H9 (cell line): ENCODE measurements at regions not wholly inside any gene's neighbourhood (a gene's known extent, or its start where the extent isn't known, plus 50 kb on each side); places are given as distances from the start of the nearest gene placed in this dataset.

Experiments used
- DNase-seq: peaks from one replicate; pipeline ENCODE4 v3.0.0-alpha.2; 2017
- H2AFZ ChIP-seq: one replicate; pipeline ENCODE4 v1.6.1; 2013; ENCODE audit warnings: mild to moderate bottlenecking, low read length, control low read depth, moderate library complexity
- H2AK5ac ChIP-seq: 2 replicates; pipeline ENCODE4 v1.6.1; 2013; ENCODE audit warnings: low read length, control low read depth, mixed read lengths; ENCODE audit not compliant: insufficient read length
- H2BK120ac ChIP-seq: one replicate; pipeline ENCODE4 v1.6.1; 2013; ENCODE audit warnings: low read depth, mild to moderate bottlenecking, low read length, control low read depth, inconsistent platforms; ENCODE audit not compliant: poor library complexity, severe bottlenecking
- H2BK12ac ChIP-seq: 2 replicates; pipeline ENCODE4 v1.6.1; 2013; ENCODE audit warnings: low read length, control low read depth, mixed read lengths, low read depth; ENCODE audit not compliant: insufficient read length
- H2BK15ac ChIP-seq: 2 replicates; pipeline ENCODE4 v1.6.1; 2013; ENCODE audit warnings: low read depth, low read length, control low read depth
- H2BK20ac ChIP-seq: one replicate; pipeline ENCODE4 v1.6.1; 2013; ENCODE audit warnings: low read depth, mild to moderate bottlenecking, low read length, control low read depth, inconsistent platforms; ENCODE audit not compliant: poor library complexity, severe bottlenecking
- H2BK5ac ChIP-seq: 2 replicates; pipeline ENCODE4 v1.6.1; 2013; ENCODE audit warnings: low read length, control low read depth, mixed read lengths; ENCODE audit not compliant: insufficient read length
- H3K14ac ChIP-seq: 2 replicates; pipeline ENCODE4 v1.6.1; 2013; ENCODE audit warnings: low read length, control low read depth; ENCODE audit not compliant: insufficient read depth
- H3K18ac ChIP-seq: 2 replicates; pipeline ENCODE4 v1.6.1; 2013; ENCODE audit warnings: low read depth, mild to moderate bottlenecking, mixed read lengths, low read length, control low read depth; ENCODE audit not compliant: insufficient read length
- H3K23ac ChIP-seq: 2 replicates; pipeline ENCODE4 v1.6.1; 2013; ENCODE audit warnings: low read length, control low read depth, mixed read lengths, low read depth; ENCODE audit not compliant: insufficient read length
- H3K23me2 ChIP-seq: 2 replicates; pipeline ENCODE4 v1.6.1; 2013; ENCODE audit warnings: low read depth, mild to moderate bottlenecking, mixed read lengths, low read length, control low read depth; ENCODE audit not compliant: insufficient read length, poor library complexity, severe bottlenecking
- H3K27ac ChIP-seq: 2 replicates; pipeline ENCODE4 v1.5.1; 2013; ENCODE audit warnings: low read length, control low read depth, mixed read lengths, low read depth; ENCODE audit not compliant: insufficient read length
- H3K27me3 ChIP-seq: 2 replicates; pipeline ENCODE4 v1.6.1; 2013; ENCODE audit warnings: low read length, control low read depth, inconsistent platforms; ENCODE audit not compliant: insufficient read depth
- H3K4ac ChIP-seq: 2 replicates; pipeline ENCODE4 v1.6.1; 2013; ENCODE audit warnings: low read depth, mild to moderate bottlenecking, control low read depth, inconsistent platforms, low read length, moderate library complexity
- H3K4me1 ChIP-seq: 2 replicates; pipeline ENCODE4 v1.6.1; 2013; ENCODE audit warnings: low read length, control low read depth, inconsistent platforms; ENCODE audit not compliant: insufficient read depth
- H3K4me2 ChIP-seq: 2 replicates; pipeline ENCODE4 v1.6.1; 2013; ENCODE audit warnings: low read length, control low read depth, mixed read lengths; ENCODE audit not compliant: insufficient read length, insufficient read depth
- H3K56ac ChIP-seq: 2 replicates; pipeline ENCODE4 v1.6.1; 2013; ENCODE audit warnings: low read depth, mild to moderate bottlenecking, mixed read lengths, low read length, control low read depth; ENCODE audit not compliant: insufficient read length
- H3K79me1 ChIP-seq: 2 replicates; pipeline ENCODE4 v1.6.1; 2013; ENCODE audit warnings: low read depth, mild to moderate bottlenecking, moderate library complexity, low read length, control low read depth, inconsistent platforms; ENCODE audit not compliant: insufficient read depth, poor library complexity, severe bottlenecking
- H3K79me2 ChIP-seq: 2 replicates; pipeline ENCODE4 v1.6.1; 2013; ENCODE audit warnings: low read length, control low read depth, inconsistent platforms; ENCODE audit not compliant: insufficient read depth
- H3K9ac ChIP-seq: 2 replicates; pipeline ENCODE4 v1.6.1; 2013; ENCODE audit warnings: low read length, control low read depth, mixed read lengths; ENCODE audit not compliant: insufficient read length; ENCODE audit errors: extremely low read depth
- H3K9me3 ChIP-seq: one replicate; pipeline ENCODE4 v1.6.1; 2013; ENCODE audit warnings: low read depth, low read length, inconsistent platforms; ENCODE audit not compliant: control insufficient read depth
- H3T11ph ChIP-seq: one replicate; pipeline ENCODE4 v1.6.1; 2013; ENCODE audit warnings: mild to moderate bottlenecking, low read length, control low read depth, inconsistent platforms
- H4K20me1 ChIP-seq: one replicate; pipeline ENCODE4 v1.6.1; 2013; ENCODE audit not compliant: control insufficient read depth, insufficient read length, insufficient read depth
- H4K5ac ChIP-seq: 2 replicates; pipeline ENCODE4 v1.6.1; 2013; ENCODE audit warnings: low read depth, mild to moderate bottlenecking, mixed read lengths, low read length, control low read depth; ENCODE audit not compliant: insufficient read length
- H4K8ac ChIP-seq: replicated peaks from 2 replicates; pipeline ENCODE4 v1.6.1; 2013; ENCODE audit warnings: low read length, control low read depth, mixed read lengths, low read depth; ENCODE audit not compliant: insufficient read length
- H4K91ac ChIP-seq: 2 replicates; pipeline ENCODE4 v1.6.1; 2013; ENCODE audit warnings: low read depth, mild to moderate bottlenecking, moderate library complexity, mixed read lengths, low read length, control low read depth; ENCODE audit not compliant: insufficient read length
- H3K27ac Mint-ChIP-seq, 3 experiments: 2 replicates in 2 of 3; 3 replicates in 1 of 3; pipeline ENCODE4 v1.8.0; 2020 to 2021; ENCODE audit warnings: mixed read lengths in 3 of 3, mild to moderate bottlenecking in 1 of 3, moderate library complexity in 1 of 3
- H3K27me3 Mint-ChIP-seq: 2 replicates; pipeline ENCODE4 v1.8.0; 2021; ENCODE audit warnings: low read depth, mild to moderate bottlenecking, moderate library complexity, mixed read lengths
- H3K36me3 Mint-ChIP-seq, 3 experiments: 2 replicates in 2 of 3; 3 replicates in 1 of 3; pipeline ENCODE4 v1.8.0; 2020 to 2021; ENCODE audit warnings: low read depth in 3 of 3, mixed read lengths in 3 of 3; ENCODE audit not compliant: insufficient read depth in 1 of 3
- H3K4me1 Mint-ChIP-seq, 2 experiments: 2 replicates each; pipeline ENCODE4 v1.8.0; 2020; ENCODE audit warnings: mixed read lengths in 2 of 2
- H3K4me3 Mint-ChIP-seq, 2 experiments: 2 replicates in 1 of 2; 3 replicates in 1 of 2; pipeline ENCODE4 v1.8.0; 2020 to 2021; ENCODE audit warnings: mild to moderate bottlenecking in 2 of 2, mixed read lengths in 2 of 2, moderate library complexity in 1 of 2
- H3K9me3 Mint-ChIP-seq, 2 experiments: 2 replicates in 1 of 2; 3 replicates in 1 of 2; pipeline ENCODE4 v1.8.0; 2020; ENCODE audit warnings: mild to moderate bottlenecking in 2 of 2, mixed read lengths in 2 of 2, moderate library complexity in 1 of 2
- CTCF ChIP-seq: fragments of 200-600 bp; sonication (generic); conservative IDR thresholded peaks from 3 replicates; pipeline ENCODE4 v1.8.0; 2021; ENCODE audit warnings: antibody characterized with exemption, mild to moderate bottlenecking
- WGBS: extraction: QIAGEN DNeasy Blood & Tissue Kit; methylation state at CpG from one replicate; pipeline ENCODE4 v1.1.7; 2013; ENCODE audit warnings: missing lambda C conversion rate, low lambda C conversion rate, mixed read lengths; ENCODE audit not compliant: insufficient read length; ENCODE audit errors: extremely low coverage; 5-methylcytosine and 5-hydroxymethylcytosine counted together

DNA sequence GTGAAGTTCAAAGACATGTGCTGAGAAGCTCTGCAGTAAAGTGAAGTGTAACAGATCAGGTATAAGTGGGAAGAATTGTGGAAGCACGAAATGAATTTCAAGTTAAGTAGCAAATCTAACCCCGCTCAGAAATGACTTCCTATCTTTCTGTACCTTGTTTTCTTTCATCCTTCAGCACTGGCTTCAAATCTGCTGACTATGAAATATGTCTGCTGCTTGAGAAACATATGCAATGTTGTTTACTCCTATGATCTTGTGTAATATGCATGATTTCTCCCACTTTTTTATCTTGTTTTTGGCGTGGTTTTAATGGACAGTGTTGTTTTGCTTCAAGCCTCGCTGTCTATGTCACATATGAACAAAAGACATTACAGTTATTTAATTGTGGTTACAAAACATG, 545.3 kb upstream of the NCAM2 start:
- Histone ChIP-seq H3K4me2 (no peak overlapping the region), H2BK12ac (no peak overlapping the region), H3K27ac (no peak overlapping the region), H2BK120ac (no peak overlapping the region), H3K4ac (no peak overlapping the region), H2AK5ac (no peak overlapping the region), H3K56ac (no peak overlapping the region), H4K5ac (no peak overlapping the region), H4K20me1 (no peaks in the 10 kb centered on the region), H3K27me3 (no peaks in the 10 kb centered on the region), H2BK20ac (no peak overlapping the region), H3K18ac (no peak overlapping the region), H4K91ac (no peak overlapping the region), H3K14ac (no peak overlapping the region), H4K8ac (no peak overlapping the region), H3K79me2 (no peaks in the 10 kb centered on the region), H3K23ac (no peak overlapping the region), H2BK15ac (no peak overlapping the region), H2AFZ (no peak overlapping the region), H3K23me2 (no peaks in the 10 kb centered on the region), H3K9me3 (no peaks in the 10 kb centered on the region), H3K9ac (no peak overlapping the region), H3T11ph (no peak overlapping the region), H3K79me1 (no peaks in the 10 kb centered on the region), H2BK5ac (no peak overlapping the region), H3K4me1 (no peaks in the 10 kb centered on the region)
- Mint-ChIP-seq H3K27me3 (no peaks in the 10 kb centered on the region), H3K4me3 (no peak overlapping the region), H3K9me3 (0 out of 5 replicates have a peak, but pooled peaks cover 0 to 1% of the 10 kb centered on the region in 2 experiments), H3K27ac (no peak overlapping the region), H3K36me3 (no peaks in the 10 kb centered on the region), H3K4me1 (peaks cover 4 to 6% of the 10 kb centered on the region in 2 experiments; a peak in 3 of 4 replicates)
- no peak for DNase-seq
- TF ChIP-seq CTCF: no peak
- no CpG with 5 or more reads among the region's 4 CpGs for WGBS
